NT2/D1 (cell line): ENCODE measurements at regions not wholly inside any gene's neighbourhood (a gene's known extent, or its start where the extent isn't known, plus 50 kb on each side); places are given as distances from the start of the nearest gene placed in this dataset.

Experiments
- YY1 ChIP-seq: IDR thresholded peaks from 2 replicates; pipeline ENCODE4 v1.6.1; 2011; ENCODE audit not compliant: insufficient read length, insufficient read depth
- ZNF274 ChIP-seq: IDR thresholded peaks from 2 replicates; pipeline ENCODE4 v1.6.1; 2011; ENCODE audit warnings: mild to moderate bottlenecking, low read depth, low read length

- TF ChIP-seq ZNF274 (no peak), YY1 (no peak)
Measured at GRCh38 chr4:60042941-60043340, 1157.2 kb upstream of the ADGRL3 start.
